GM12872 (cell line): ENCODE measurements at regions not wholly inside any gene's neighbourhood (a gene's known extent, or its start where the extent isn't known, plus 50 kb on each side); places are given as distances from the start of the nearest gene placed in this dataset.

Experiments
- TF ChIP-seq, protein P1 (sequence below): IDR thresholded peaks from 3 replicates; pipeline ENCODE4 v1.5.1; 2011; ENCODE audit warnings: low read depth, mild to moderate bottlenecking, low read length, moderate library complexity; ENCODE audit not compliant: insufficient read depth

DNA sequence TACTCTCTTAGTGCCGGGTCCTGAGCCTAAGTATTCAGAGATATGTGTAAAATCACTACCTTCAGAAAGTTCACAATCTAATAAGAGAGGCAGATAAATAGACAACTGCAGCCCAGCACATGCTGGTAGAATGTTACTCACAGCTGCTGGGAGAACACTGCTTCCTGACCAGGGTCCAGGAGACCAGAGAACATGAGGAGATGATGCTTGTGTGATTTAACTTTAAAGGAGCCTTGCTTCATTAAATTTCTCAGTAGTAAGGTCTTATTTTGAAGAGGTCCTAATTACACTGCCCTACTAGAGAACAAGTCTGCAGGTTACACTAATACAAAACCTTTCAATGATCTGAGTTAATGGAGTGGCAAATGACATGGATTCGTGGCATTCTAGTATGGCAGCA is 209.9 kb upstream of the TRIB2 start:
- TF ChIP-seq, protein P1, sequence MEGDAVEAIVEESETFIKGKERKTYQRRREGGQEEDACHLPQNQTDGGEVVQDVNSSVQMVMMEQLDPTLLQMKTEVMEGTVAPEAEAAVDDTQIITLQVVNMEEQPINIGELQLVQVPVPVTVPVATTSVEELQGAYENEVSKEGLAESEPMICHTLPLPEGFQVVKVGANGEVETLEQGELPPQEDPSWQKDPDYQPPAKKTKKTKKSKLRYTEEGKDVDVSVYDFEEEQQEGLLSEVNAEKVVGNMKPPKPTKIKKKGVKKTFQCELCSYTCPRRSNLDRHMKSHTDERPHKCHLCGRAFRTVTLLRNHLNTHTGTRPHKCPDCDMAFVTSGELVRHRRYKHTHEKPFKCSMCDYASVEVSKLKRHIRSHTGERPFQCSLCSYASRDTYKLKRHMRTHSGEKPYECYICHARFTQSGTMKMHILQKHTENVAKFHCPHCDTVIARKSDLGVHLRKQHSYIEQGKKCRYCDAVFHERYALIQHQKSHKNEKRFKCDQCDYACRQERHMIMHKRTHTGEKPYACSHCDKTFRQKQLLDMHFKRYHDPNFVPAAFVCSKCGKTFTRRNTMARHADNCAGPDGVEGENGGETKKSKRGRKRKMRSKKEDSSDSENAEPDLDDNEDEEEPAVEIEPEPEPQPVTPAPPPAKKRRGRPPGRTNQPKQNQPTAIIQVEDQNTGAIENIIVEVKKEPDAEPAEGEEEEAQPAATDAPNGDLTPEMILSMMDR = no peak

DNA sequence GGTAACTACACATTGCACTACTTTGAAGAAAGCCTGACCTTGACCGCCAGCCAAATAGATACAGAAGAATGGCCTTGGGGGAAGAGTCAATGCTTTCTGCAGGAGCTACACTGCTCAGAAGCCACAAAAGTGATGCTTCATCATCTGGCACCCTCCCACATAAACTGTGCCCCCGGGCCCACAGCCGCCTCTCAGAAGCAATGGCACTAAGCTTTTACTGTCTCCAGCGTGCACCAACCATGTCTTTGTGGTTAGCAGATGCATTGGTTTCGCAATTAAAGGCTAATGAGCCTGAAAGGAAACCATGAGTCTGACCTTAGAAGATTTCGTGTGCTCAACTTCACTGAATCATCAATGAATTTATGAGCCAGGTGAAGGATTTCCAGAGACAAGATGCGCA is 209.4 kb upstream of the TRIB2 start:
- TF ChIP-seq, protein P1 = no peak

GRCh38 chr2:12510070-12510469 is 206.7 kb upstream of the TRIB2 start:
- TF ChIP-seq, protein P1 = no peak

- TF ChIP-seq, protein P1 = no peak
These were observed 203.4 kb upstream of the TRIB2 start for GRCh38 chr2:12513339-12513738.

GRCh38 chr2:12514168-12514567 is 202.6 kb upstream of the TRIB2 start:
- TF ChIP-seq, protein P1 = no peak

DNA sequence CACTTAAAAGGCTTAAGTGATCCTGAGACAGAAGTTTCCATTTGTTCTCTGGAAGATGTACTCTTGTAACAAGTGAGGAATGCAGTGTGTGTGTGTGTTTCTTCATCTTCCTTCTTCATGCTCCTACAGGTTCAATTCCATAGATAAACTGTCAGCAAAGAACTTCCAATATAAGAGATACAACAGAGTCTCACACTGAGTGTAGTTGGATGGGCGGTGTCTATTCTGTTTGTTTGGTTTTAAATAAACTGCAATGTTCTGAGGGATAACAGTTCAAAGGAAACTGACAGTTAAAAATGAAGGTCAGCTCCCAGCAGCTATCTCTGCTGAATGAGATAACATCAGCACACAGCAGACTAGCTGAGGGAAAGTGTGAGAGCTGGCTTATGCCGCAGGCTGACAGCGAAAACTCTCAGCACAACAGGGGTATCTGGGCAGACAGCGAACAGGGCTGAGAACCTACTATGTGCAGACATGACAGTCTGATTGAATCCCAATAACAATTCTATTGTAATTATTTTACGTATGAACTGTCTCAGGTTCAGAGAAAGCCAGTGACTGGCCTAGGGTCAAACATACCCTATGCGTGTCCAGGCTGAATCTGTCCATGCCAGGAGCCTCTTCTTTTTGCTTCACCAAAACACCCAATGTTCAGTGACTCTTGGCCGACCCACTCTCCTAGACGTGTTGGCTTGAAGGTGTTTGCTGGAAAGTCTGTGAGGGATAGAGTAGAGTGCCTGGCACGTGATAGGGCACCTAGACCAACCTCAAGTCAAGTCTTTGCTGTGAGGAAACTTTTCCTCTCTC is 201.9 kb upstream of the TRIB2 start:
- TF ChIP-seq, protein P1 = no peak

DNA sequence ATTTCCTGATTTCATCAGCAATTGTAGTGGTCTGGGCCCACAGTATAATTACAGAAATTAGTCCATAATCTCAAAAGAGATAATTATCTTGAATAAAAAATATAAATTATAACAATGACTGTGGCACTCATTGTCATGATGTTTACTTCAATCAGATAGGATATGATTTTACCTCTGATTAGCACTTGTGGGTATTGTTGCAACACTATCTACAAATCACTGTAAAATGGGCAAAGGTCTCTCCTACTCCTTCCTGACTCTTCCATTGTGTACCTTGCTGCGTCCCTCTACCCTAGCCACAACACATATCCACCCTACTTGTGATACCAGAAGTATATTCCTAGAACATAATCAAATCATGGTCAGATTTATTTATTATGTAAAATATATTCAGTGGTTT is 200.9 kb upstream of the TRIB2 start:
- TF ChIP-seq, protein P1 = no peak
